ENCODE measurements at regions not wholly inside any gene's neighbourhood (a gene's known extent, or its start where the extent isn't known, plus 50 kb on each side); places are given as distances from the start of the nearest gene placed in this dataset.

DNA sequence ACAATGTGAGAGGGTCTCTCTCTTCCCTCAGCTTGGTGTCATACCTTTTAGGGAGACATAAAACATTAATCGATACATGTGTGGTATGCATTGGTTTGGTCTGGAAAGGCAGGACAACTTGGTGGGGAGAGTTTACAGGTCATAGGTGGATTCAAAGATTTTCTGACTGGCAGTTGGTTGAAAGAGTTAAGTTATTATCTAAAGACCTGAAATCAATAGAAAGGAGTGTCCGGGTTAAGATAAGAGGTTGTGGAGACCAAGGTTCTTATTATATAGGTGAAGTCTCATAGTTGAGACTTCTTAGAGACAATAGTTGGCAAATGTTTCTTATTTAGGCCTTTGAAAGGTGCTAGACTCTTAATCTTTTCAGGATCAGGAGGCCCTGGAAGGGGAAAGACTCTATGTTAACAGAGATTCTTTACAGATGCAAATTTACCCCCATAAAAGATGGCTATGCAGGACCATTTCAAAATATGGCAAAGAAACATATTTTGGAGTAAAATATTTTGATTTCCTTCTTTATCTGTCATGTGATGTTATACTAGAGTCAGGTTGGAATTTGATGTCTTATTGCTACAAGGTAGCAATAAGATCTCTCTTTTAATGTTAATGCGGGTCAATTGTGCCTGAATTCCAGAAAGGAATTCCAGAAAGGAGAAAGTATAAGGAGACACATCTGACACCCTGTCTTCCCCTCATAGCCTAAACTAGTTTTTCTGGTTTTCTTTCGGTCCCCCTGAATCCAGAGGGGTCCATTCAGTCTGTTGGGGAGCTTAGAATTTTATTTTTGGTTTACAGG lies 59.2 kb upstream of the RCBTB2 start:
- no peaks in the 10 kb centered on the region for H3K36me3 ChIP-seq (ENCODE audit: low read depth)
- DNase-seq = no peak

DNA sequence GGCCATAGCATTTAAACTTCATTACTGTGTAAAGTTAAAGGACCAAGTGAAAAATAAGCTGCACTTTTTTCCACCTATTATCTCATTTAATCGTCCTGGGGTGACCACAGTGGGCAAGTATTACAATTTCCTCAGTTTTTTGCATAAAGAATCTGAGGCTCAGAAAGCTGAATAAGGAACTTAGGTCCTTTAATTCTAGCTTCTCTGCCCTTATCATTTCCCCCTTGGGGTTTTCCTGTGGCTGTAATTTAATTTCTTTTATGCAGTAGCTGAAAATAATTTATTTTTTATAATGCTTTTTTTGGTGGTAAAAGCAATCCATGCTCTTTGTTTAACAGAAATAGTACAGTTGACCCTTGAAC lies 59.8 kb upstream of the RCBTB2 start:
- DNase-seq = no peak
- Histone ChIP-seq H3K9me3 (no peaks in the 10 kb centered on the region), H3K4me3 (no peak overlapping the region), H3K4me1 (ENCODE audit: low read depth) (peaks cover 4% of the 10 kb centered on the region), H3K36me3 (ENCODE audit: low read depth) (no peaks in the 10 kb centered on the region)
- intact Hi-C loops (cut with DNase I, micrococcal nuclease) = loop anchor here (10.0 kb wide), 2 partner anchors 142 to 172 kb away; no protein-coding TSS in a partner anchor
- no peak for ATAC-seq
- TF ChIP-seq, protein P1, sequence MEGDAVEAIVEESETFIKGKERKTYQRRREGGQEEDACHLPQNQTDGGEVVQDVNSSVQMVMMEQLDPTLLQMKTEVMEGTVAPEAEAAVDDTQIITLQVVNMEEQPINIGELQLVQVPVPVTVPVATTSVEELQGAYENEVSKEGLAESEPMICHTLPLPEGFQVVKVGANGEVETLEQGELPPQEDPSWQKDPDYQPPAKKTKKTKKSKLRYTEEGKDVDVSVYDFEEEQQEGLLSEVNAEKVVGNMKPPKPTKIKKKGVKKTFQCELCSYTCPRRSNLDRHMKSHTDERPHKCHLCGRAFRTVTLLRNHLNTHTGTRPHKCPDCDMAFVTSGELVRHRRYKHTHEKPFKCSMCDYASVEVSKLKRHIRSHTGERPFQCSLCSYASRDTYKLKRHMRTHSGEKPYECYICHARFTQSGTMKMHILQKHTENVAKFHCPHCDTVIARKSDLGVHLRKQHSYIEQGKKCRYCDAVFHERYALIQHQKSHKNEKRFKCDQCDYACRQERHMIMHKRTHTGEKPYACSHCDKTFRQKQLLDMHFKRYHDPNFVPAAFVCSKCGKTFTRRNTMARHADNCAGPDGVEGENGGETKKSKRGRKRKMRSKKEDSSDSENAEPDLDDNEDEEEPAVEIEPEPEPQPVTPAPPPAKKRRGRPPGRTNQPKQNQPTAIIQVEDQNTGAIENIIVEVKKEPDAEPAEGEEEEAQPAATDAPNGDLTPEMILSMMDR (IDR thresholded peaks at IDR 0.05) = no peak

More for the DNA sequence above, 59.2 kb upstream of the RCBTB2 start:
- no peak for ATAC-seq
- peaks cover 4% of the 10 kb centered on the region for H3K4me1 ChIP-seq (ENCODE audit: low read depth)
- no peak overlapping the region for H3K4me3 ChIP-seq
- intact Hi-C loops (cut with DNase I, micrococcal nuclease) = loop anchor here (10.0 kb wide), 2 partner anchors 143 to 173 kb away; no protein-coding TSS in a partner anchor
- H3K9me3 ChIP-seq = no peaks in the 10 kb centered on the region
- TF ChIP-seq, protein P1 (IDR thresholded peaks at IDR 0.05) = no peak

- Histone ChIP-seq H3K9me3 (no peaks in the 10 kb centered on the region), H3K4me1 (ENCODE audit: low read depth) (peaks cover 4% of the 10 kb centered on the region), H3K36me3 (ENCODE audit: low read depth) (no peaks in the 10 kb centered on the region), H3K4me3 (no peak overlapping the region)
- DNase-seq = no peak
- intact Hi-C loops (cut with DNase I, micrococcal nuclease) = loop anchor here (10.0 kb wide), 2 partner anchors 141 to 171 kb away; no protein-coding TSS in a partner anchor
- TF ChIP-seq, protein P1 (IDR thresholded peaks at IDR 0.05) = no peak
- no peak for ATAC-seq
Observed at GRCh38 chr13:48593536-48593935, 60.2 kb upstream of the CYSLTR2 start.

DNA sequence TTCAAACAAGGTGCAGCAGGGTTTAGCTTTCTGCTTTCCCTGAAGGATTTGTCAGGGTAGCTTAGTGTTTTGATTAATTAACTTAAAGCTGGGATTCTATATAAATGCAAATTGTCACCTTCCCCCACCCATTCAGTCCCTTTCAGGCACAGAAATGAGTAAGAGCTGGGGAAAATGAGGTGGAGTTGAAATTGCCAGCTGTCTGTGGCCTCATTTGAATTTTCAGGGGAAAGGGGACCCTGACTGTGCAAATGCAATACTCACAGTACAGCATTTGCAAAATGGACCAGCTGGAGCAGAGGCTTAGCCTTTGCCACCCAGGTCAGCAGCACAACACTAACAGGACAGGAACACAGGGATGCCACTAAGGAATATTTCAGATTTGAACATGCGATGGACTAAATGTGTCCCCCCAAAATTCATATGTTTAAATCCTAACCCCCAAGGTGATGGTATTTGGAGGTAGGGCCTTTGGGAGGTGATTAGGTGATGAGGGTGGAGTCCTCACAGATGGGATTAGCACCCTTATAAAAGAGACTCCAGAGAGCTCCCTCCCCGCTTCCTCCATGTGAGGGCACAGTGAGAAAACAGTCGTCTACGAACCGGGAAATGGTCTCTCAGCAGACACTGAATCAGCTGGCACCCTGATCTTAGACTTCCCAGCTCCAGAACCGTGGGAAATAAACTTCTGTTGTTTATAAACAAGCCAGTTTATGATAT lies 59.5 kb upstream of the CYSLTR2 start:
- TF ChIP-seq, protein P1 (IDR thresholded peaks at IDR 0.05) = no peak
- Histone ChIP-seq H3K4me3 (no peak overlapping the region), H3K36me3 (ENCODE audit: low read depth) (no peaks in the 10 kb centered on the region), H3K4me1 (ENCODE audit: low read depth) (peaks cover 4% of the 10 kb centered on the region), H3K9me3 (no peaks in the 10 kb centered on the region)
- DNase-seq = no peak
- intact Hi-C loops (cut with DNase I, micrococcal nuclease) = loop anchor here (10.0 kb wide), 2 partner anchors 141 to 171 kb away; no protein-coding TSS in a partner anchor
- ATAC-seq = no peak

- TF ChIP-seq, protein P1 (IDR thresholded peaks at IDR 0.05) = peak; percentile 40
- peak; percentile 95 for ATAC-seq
- no peaks in the 10 kb centered on the region for H3K36me3 ChIP-seq (ENCODE audit: low read depth)
- H3K9me3 ChIP-seq = no peaks in the 10 kb centered on the region
- peak in 2 of 3 donors; percentile 56 to 75 for DNase-seq
- intact Hi-C loops (cut with DNase I, micrococcal nuclease) = loop anchor here (10.0 kb wide), 2 partner anchors 139 to 169 kb away; no protein-coding TSS in a partner anchor
- H3K4me1 ChIP-seq (ENCODE audit: low read depth) = peaks cover 3% of the 10 kb centered on the region
- H3K4me3 ChIP-seq = no peak overlapping the region
Observed at GRCh38 chr13:48595431-48596429, 58.0 kb upstream of the CYSLTR2 start.

Measured in mucosa of descending colon (tissue), 3 donors.